Thyroid gland (tissue), 4 donors: ENCODE measurements at regions not wholly inside any gene's neighbourhood (a gene's known extent, or its start where the extent isn't known, plus 50 kb on each side); places are given as distances from the start of the nearest gene placed in this dataset.

Experiments used
- DNase-seq, 2 donors: peaks; one replicate each; pipeline ENCODE4 v3.0.0-alpha.2; 2019
- H3K27ac ChIP-seq, 3 donors: fragments of 200-600 bp; sonication (generic); 1 replicate in 2 of 3; 2 replicates in 1 of 3; pipeline ENCODE4 v1.5.1; 2016 to 2019; ENCODE audit warnings: mild to moderate bottlenecking in 1 of 3, moderate library complexity in 1 of 3
- H3K27me3 ChIP-seq: fragments of 200-600 bp; sonication (generic); one replicate; pipeline ENCODE4 v1.5.1; 2019
- H3K36me3 ChIP-seq, 2 donors: fragments of 200-600 bp; sonication (generic); one replicate each; pipeline ENCODE4 v1.5.1; 2016 to 2019
- H3K4me1 ChIP-seq, 2 donors: fragments of 200-600 bp; sonication (generic); one replicate each; pipeline ENCODE4 v1.5.1; 2017 to 2019
- H3K4me3 ChIP-seq, 3 donors: fragments of 200-600 bp; sonication (generic); replicated peaks in 1 of 3; 1 replicate in 2 of 3; 2 replicates in 1 of 3; pipeline ENCODE4 v1.5.1; 2016; ENCODE audit warnings: mild to moderate bottlenecking in 1 of 3
- H3K9me3 ChIP-seq: fragments of 200-600 bp; sonication (generic); one replicate; pipeline ENCODE4 v1.5.1; 2017
- POLR2A ChIP-seq, 2 donors: fragments of 450-650 bp; IDR thresholded peaks; one replicate each; pipeline ENCODE4 v1.6.1; 2017; ENCODE audit warnings: antibody characterized with exemption in 2 of 2, mild to moderate bottlenecking in 2 of 2, moderate library complexity in 1 of 2
- WGBS, 2 donors: methylation state at CpG; one replicate each; pipeline ENCODE4 v1.1.5; 2017; 5-methylcytosine and 5-hydroxymethylcytosine counted together
- intact Hi-C: fragments of 100-400 bp; cut with DNase I; formaldehyde crosslinking; loops from one replicate; pipeline ENCODE4 v1.15.1; 2023
- TF ChIP-seq, protein P1 (sequence below), 6 experiments: fragments of 200-600 bp in 3 of 6; fragments of 450-650 bp in 3 of 6; sonication (generic) in 3 of 6; IDR thresholded peaks; one replicate each; pipeline ENCODE4 v1.5.1; 2016 to 2019; ENCODE audit warnings: antibody characterized with exemption in 6 of 6, mild to moderate bottlenecking in 2 of 6, inconsistent platforms in 1 of 6, moderate library complexity in 1 of 6

DNA sequence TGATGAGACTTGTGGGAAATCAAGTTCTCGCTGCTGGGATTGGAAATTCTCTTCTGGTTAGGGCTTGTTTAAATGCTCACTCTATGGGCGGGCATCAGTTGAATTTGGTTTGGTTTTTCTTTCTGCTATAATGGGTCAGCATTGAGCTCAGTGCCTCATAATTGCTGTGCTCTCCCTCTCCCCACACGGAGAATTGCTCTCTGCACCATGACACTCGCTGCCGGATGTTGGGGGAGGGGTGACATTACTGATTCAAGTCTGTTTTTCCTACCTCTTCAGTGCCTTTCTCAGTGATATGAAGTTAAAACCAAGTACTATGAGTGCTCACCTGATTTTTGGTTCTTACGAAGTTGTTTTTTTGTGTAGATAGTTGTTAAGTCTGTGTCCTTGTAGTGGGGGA, 599.6 kb downstream of the EPM2A start:
- WGBS, 2 donors, result 80 to 83% methylated on average over 6 of the region's 6 CpGs
- Histone ChIP-seq H3K27ac (no peak overlapping the region), H3K36me3 (no peaks in the 10 kb centered on the region), H3K9me3 (no peaks in the 10 kb centered on the region), H3K4me3 (no peak overlapping the region), H3K4me1 (no peaks in the 10 kb centered on the region), H3K27me3 (no peaks in the 10 kb centered on the region)
- DNase-seq, result no peak
- intact Hi-C loops, result no loop called here
- TF ChIP-seq POLR2A (IDR thresholded peaks at IDR 0.05), result no peak
- TF ChIP-seq, protein P1, sequence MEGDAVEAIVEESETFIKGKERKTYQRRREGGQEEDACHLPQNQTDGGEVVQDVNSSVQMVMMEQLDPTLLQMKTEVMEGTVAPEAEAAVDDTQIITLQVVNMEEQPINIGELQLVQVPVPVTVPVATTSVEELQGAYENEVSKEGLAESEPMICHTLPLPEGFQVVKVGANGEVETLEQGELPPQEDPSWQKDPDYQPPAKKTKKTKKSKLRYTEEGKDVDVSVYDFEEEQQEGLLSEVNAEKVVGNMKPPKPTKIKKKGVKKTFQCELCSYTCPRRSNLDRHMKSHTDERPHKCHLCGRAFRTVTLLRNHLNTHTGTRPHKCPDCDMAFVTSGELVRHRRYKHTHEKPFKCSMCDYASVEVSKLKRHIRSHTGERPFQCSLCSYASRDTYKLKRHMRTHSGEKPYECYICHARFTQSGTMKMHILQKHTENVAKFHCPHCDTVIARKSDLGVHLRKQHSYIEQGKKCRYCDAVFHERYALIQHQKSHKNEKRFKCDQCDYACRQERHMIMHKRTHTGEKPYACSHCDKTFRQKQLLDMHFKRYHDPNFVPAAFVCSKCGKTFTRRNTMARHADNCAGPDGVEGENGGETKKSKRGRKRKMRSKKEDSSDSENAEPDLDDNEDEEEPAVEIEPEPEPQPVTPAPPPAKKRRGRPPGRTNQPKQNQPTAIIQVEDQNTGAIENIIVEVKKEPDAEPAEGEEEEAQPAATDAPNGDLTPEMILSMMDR (IDR thresholded peaks at IDR 0.05), result no peak

DNA sequence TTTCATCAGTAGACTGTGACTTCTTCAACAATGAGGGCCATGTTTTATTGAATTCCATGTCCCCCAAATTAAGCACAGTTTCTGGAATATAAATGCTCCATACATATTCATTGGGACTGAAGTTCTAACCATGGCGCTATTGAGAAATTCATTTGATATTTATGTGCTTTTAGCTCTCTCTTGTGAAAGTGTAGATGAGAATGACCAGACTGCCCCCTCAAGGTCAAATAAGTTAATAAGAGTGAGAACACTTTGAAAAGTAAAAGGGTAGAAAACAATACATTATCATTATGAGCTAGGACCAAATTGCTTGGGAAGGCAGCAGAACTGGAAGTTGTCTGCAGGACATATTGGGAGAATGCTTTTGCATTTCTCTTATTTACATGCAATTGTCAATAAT, 597.9 kb downstream of the EPM2A start:
- TF ChIP-seq, protein P1 (IDR thresholded peaks at IDR 0.05), result no peak
- no peak for TF ChIP-seq POLR2A (IDR thresholded peaks at IDR 0.05)
- H3K9me3 ChIP-seq, result no peaks in the 10 kb centered on the region
- H3K4me3 ChIP-seq, result no peak overlapping the region
- H3K27ac ChIP-seq, result no peak overlapping the region
- DNase-seq, result no peak
- no peaks in the 10 kb centered on the region for H3K4me1 ChIP-seq
- intact Hi-C loops, result no loop called here
- no peaks in the 10 kb centered on the region for H3K27me3 ChIP-seq
- no peaks in the 10 kb centered on the region for H3K36me3 ChIP-seq
- 70 to 80% methylated on average over 1 of the region's 1 CpG for whole genome bisulfite sequencing, 2 donors

DNA sequence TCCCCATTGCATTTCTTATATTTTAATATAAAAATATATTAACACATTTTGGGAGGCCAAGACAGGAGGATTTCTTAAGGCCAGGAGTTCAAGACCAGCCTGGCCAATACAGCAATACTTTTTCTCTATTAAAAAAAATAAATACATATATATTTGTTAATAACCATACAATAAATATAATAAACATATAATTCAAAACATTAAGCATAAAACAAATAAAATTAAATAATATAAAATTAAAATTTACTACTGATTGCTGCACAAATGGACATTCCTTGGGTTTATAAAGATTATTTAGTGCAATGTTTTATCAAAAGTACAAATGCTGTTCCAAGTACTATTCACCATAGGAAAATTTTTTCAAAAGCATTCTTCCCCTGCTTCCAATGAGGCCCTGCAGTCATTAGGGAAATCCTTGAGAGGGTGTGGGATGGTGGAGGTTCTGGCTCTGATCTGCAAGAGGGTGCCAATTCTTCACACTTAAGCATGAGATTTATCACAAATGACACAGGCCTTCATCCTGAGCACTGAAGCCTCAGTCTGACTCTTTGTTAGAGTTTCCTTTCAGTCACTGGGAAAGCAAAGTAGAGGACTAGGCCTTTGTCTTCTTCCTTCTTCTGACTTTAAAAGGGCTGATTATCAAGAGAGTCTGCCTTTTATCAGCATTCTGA, 596.7 kb downstream of the EPM2A start:
- H3K4me3 ChIP-seq, result no peak overlapping the region
- DNase-seq, result no peak
- H3K9me3 ChIP-seq, result no peaks in the 10 kb centered on the region
- intact Hi-C loops, result no loop called here
- no peaks in the 10 kb centered on the region for H3K36me3 ChIP-seq
- no peaks in the 10 kb centered on the region for H3K27me3 ChIP-seq
- TF ChIP-seq POLR2A (IDR thresholded peaks at IDR 0.05), result no peak
- TF ChIP-seq, protein P1 (IDR thresholded peaks at IDR 0.05), result no peak
- no peak overlapping the region for H3K27ac ChIP-seq
- no peaks in the 10 kb centered on the region for H3K4me1 ChIP-seq

DNA sequence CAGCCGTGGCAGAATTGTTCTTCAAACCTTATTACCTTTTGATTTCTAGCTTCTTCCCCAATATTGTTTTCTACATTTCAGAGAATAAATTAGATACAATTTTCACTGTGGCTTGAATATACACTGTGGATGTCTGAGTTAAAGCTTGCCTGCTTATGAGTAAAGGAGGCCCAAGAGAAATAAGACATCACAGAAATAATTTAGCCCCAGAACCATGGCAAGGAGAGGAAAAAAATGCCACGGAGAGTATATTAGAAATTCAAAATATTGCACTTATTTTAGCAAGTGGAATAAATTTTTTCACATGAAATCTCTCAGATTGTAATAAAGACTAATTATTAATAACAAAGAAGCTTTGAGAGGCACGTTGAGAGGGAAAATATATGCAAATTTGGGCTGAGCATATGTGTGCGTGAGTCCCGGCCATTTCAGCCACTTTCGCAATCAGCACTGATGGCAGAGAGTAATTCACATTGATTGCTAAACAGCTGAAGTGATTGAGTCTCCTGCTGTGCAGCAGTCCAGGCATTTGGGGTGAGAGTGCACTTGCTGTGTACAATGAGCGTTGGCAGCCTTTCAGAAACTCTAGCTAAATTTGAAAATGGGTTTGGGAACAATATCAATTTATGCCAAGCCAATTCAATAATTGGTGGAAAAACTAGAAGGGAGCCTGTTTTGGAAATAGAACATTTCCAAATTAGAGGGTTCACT, 596.0 kb downstream of the EPM2A start:
- intact Hi-C loops, result no loop called here
- TF ChIP-seq POLR2A (IDR thresholded peaks at IDR 0.05), result no peak
- TF ChIP-seq, protein P1 (IDR thresholded peaks at IDR 0.05), result no peak
- Histone ChIP-seq H3K27me3 (no peaks in the 10 kb centered on the region), H3K4me1 (no peaks in the 10 kb centered on the region), H3K9me3 (no peaks in the 10 kb centered on the region), H3K27ac (no peak overlapping the region), H3K36me3 (no peaks in the 10 kb centered on the region), H3K4me3 (no peak overlapping the region)
- DNase-seq, result no peak
- WGBS, 2 donors, result 80 to 84% methylated on average over 7 of the region's 7 CpGs

DNA sequence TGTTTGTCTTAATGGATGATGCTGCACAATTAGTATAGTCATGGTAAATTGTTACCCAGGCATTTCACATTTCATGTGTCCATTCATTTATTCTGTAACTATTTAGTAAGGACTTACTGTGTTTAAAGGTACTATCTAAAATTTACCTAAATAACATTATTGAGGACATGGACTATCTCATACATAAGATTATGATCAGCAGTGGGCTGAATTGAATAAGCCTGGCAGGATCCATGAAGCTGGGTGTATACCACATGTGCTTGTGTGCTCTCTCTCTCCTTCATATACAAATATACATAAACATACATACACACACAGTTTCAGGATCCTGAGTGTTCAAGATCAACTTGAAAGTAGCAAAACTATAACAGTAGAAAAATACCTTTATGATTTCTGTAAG, 595.4 kb downstream of the EPM2A start:
- no peak for DNase-seq
- H3K4me1 ChIP-seq, result no peaks in the 10 kb centered on the region
- intact Hi-C loops, result no loop called here
- no peaks in the 10 kb centered on the region for H3K9me3 ChIP-seq
- no peaks in the 10 kb centered on the region for H3K36me3 ChIP-seq
- H3K4me3 ChIP-seq, result no peak overlapping the region
- no peak for TF ChIP-seq POLR2A (IDR thresholded peaks at IDR 0.05)
- TF ChIP-seq, protein P1 (IDR thresholded peaks at IDR 0.05), result no peak
- H3K27me3 ChIP-seq, result no peaks in the 10 kb centered on the region
- H3K27ac ChIP-seq, result no peak overlapping the region
